ENCODE measurements at regions not wholly inside any gene's neighbourhood (a gene's known extent, or its start where the extent isn't known, plus 50 kb on each side); places are given as distances from the start of the nearest gene placed in this dataset.

DNA sequence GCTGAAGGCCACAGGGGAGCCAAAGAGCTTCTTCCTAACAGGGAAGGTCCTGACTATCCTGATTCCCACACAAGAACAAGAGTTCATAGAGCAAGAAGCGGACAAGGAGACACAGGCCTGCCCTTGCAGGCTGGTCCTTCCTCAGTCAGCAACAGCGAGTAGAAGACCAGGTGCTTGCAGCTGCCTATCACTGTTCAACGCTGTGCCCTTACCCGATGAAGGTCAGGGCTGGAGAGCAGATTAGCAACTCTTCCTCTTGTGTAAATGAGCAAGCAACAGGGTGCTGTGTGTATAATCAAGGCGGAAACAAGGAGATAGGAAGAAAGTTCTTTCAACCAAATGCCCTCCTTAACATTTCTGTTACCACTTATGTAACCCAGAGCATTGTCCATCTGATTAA lies 115.3 kb upstream of the SPACA1 start:
- TF ChIP-seq, protein P1, sequence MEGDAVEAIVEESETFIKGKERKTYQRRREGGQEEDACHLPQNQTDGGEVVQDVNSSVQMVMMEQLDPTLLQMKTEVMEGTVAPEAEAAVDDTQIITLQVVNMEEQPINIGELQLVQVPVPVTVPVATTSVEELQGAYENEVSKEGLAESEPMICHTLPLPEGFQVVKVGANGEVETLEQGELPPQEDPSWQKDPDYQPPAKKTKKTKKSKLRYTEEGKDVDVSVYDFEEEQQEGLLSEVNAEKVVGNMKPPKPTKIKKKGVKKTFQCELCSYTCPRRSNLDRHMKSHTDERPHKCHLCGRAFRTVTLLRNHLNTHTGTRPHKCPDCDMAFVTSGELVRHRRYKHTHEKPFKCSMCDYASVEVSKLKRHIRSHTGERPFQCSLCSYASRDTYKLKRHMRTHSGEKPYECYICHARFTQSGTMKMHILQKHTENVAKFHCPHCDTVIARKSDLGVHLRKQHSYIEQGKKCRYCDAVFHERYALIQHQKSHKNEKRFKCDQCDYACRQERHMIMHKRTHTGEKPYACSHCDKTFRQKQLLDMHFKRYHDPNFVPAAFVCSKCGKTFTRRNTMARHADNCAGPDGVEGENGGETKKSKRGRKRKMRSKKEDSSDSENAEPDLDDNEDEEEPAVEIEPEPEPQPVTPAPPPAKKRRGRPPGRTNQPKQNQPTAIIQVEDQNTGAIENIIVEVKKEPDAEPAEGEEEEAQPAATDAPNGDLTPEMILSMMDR (IDR thresholded peaks at IDR 0.05; ENCODE audit: poor library complexity, severe bottlenecking): no peak
- no peak for TF ChIP-seq EP300 (conservative IDR thresholded peaks at IDR 0.05; ENCODE audit: poor library complexity, severe bottlenecking)
- TF ChIP-seq, protein P2, sequence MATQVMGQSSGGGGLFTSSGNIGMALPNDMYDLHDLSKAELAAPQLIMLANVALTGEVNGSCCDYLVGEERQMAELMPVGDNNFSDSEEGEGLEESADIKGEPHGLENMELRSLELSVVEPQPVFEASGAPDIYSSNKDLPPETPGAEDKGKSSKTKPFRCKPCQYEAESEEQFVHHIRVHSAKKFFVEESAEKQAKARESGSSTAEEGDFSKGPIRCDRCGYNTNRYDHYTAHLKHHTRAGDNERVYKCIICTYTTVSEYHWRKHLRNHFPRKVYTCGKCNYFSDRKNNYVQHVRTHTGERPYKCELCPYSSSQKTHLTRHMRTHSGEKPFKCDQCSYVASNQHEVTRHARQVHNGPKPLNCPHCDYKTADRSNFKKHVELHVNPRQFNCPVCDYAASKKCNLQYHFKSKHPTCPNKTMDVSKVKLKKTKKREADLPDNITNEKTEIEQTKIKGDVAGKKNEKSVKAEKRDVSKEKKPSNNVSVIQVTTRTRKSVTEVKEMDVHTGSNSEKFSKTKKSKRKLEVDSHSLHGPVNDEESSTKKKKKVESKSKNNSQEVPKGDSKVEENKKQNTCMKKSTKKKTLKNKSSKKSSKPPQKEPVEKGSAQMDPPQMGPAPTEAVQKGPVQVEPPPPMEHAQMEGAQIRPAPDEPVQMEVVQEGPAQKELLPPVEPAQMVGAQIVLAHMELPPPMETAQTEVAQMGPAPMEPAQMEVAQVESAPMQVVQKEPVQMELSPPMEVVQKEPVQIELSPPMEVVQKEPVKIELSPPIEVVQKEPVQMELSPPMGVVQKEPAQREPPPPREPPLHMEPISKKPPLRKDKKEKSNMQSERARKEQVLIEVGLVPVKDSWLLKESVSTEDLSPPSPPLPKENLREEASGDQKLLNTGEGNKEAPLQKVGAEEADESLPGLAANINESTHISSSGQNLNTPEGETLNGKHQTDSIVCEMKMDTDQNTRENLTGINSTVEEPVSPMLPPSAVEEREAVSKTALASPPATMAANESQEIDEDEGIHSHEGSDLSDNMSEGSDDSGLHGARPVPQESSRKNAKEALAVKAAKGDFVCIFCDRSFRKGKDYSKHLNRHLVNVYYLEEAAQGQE (IDR thresholded peaks at IDR 0.05; ENCODE audit: borderline replicate concordance): no peak

Data from neural cell (in vitro differentiated cells).